ENCODE measurements at regions not wholly inside any gene's neighbourhood (a gene's known extent, or its start where the extent isn't known, plus 50 kb on each side); places are given as distances from the start of the nearest gene placed in this dataset.
"Not testable (repeated sequence)": the region's sequence is repeated elsewhere in the genome, so short reads cannot be mapped to it uniquely, and the experiment has no call there.

GRCh38 chr9:104195142-104195541 is 101.0 kb downstream of the SMC2 start:
- not testable (repeated sequence) for DNase-seq (ENCODE audit: low spot score)

GRCh38 chr9:104200456-104200994 is 106.4 kb downstream of the SMC2 start:
- no peak for DNase-seq (ENCODE audit: low spot score)

- DNase-seq (ENCODE audit: low spot score), result no peak
Observed at GRCh38 chr9:104206766-104207165, 112.7 kb downstream of the SMC2 start.

- no peak for DNase-seq (ENCODE audit: low spot score)
Observed at GRCh38 chr9:104209387-104209786, 115.3 kb downstream of the SMC2 start.

- no peak for DNase-seq (ENCODE audit: low spot score)
Observed at GRCh38 chr9:104227108-104227507, 133.0 kb downstream of the SMC2 start.

- no peak for DNase-seq (ENCODE audit: low spot score)
Observed at GRCh38 chr9:104232781-104233341, 138.8 kb downstream of the SMC2 start.

GRCh38 chr9:104233366-104233765 is 139.3 kb downstream of the SMC2 start:
- DNase-seq (ENCODE audit: low spot score), result no peak

- not testable (repeated sequence) for DNase-seq (ENCODE audit: low spot score)
Observed at GRCh38 chr9:104234632-104235337, 140.7 kb downstream of the SMC2 start.

GRCh38 chr9:104235347-104236120 is 141.4 kb downstream of the SMC2 start:
- DNase-seq (ENCODE audit: low spot score), result not testable (repeated sequence)

- no peak for DNase-seq (ENCODE audit: low spot score)
Observed at GRCh38 chr9:104238668-104239067, 144.6 kb downstream of the SMC2 start.

GRCh38 chr9:104240890-104241289 is 146.8 kb downstream of the SMC2 start:
- DNase-seq (ENCODE audit: low spot score), result no peak

GRCh38 chr9:104245925-104246324 is 151.8 kb downstream of the SMC2 start:
- no peak for DNase-seq (ENCODE audit: low spot score)

GRCh38 chr9:104247899-104248460 is 153.9 kb downstream of the SMC2 start:
- DNase-seq (ENCODE audit: low spot score), result no peak

- DNase-seq (ENCODE audit: low spot score), result no peak
Observed at GRCh38 chr9:104256031-104256695, 162.1 kb downstream of the SMC2 start.

- DNase-seq (ENCODE audit: low spot score), result no peak
Observed at GRCh38 chr9:104256696-104257062, 162.6 kb downstream of the SMC2 start.

- no peak for DNase-seq (ENCODE audit: low spot score)
Observed at GRCh38 chr9:104258296-104259011, 164.3 kb downstream of the SMC2 start.

- DNase-seq (ENCODE audit: low spot score), result no peak
Observed at GRCh38 chr9:104260004-104260403, 165.9 kb downstream of the SMC2 start.

GRCh38 chr9:104263942-104264341 is 169.8 kb downstream of the SMC2 start:
- no peak for DNase-seq (ENCODE audit: low spot score)

GRCh38 chr9:104264431-104264830 is 170.3 kb downstream of the SMC2 start:
- no peak for DNase-seq (ENCODE audit: low spot score)

GRCh38 chr9:104269374-104269773 is 175.3 kb downstream of the SMC2 start:
- DNase-seq (ENCODE audit: low spot score), result no peak

Measured in HT-29 (cell line).